Right cardiac atrium (tissue), 5 donors: ENCODE measurements at regions not wholly inside any gene's neighbourhood (a gene's known extent, or its start where the extent isn't known, plus 50 kb on each side); places are given as distances from the start of the nearest gene placed in this dataset.
A peak's percentile ranks its signal among the peaks of the same experiment; 100 is the strongest.

ENCODE experiments used
- ATAC-seq, 2 donors: fragments of 200-7000 bp; cut with Tn5 transposase; one replicate each; pipeline versions ENCODE4 v1.8.0 to v1.9.1; 2020; ENCODE audit warnings: moderate library complexity in 2 of 2, mild to moderate bottlenecking in 1 of 2
- DNase-seq, 3 donors: peaks; one replicate each; pipeline ENCODE4 v3.0.0-alpha.2; 2020
- H3K27ac ChIP-seq: one replicate; pipeline ENCODE4 v1.5.1; 2013; ENCODE audit warnings: mild to moderate bottlenecking, low read length, control low read depth, moderate library complexity
- H3K27me3 ChIP-seq: one replicate; pipeline ENCODE4 v1.6.1; 2013; ENCODE audit not compliant: control insufficient read depth, insufficient read depth
- H3K4me1 ChIP-seq: one replicate; pipeline ENCODE4 v1.6.1; 2013; ENCODE audit warnings: low read length; ENCODE audit not compliant: control insufficient read depth, insufficient read depth
- H3K4me3 ChIP-seq: one replicate; pipeline ENCODE4 v1.5.1; 2013; ENCODE audit warnings: low read length, control low read depth
- H3K9me3 ChIP-seq: one replicate; pipeline ENCODE4 v1.6.1; 2013; ENCODE audit warnings: low read length; ENCODE audit not compliant: control insufficient read depth
- WGBS: extraction: QIAGEN DNeasy Blood & Tissue Kit; methylation state at CpG from one replicate; pipeline ENCODE4 v1.1.7; 2013; 5-methylcytosine and 5-hydroxymethylcytosine counted together
- intact Hi-C, 4 donors: fragments of 100-400 bp; cut with DNase I; formaldehyde crosslinking; loops; one replicate each; pipeline versions ENCODE4 v1.11.0 to v1.14.0; 2022 to 2023
- donor health status: healthy with polysubstance abuse.
- donor health status: DM: no; HTN: yes; CAD: no.
- donor health status: DM: no; HTN: no; CAD: no.
- donor health status: DM: no; HTN: yes; CAD: no; lungs with severe emphysema.
- donor health status: DM: yes; HTN: yes; CAD: no.

- Histone ChIP-seq H3K27me3 (no peaks in the 10 kb centered on the region), H3K27ac (no peak overlapping the region), H3K9me3 (no peaks in the 10 kb centered on the region), H3K4me1 (peaks cover 2% of the 10 kb centered on the region), H3K4me3 (no peak overlapping the region)
- intact Hi-C loops = no loop called here
- 53% methylated on average over 11 of the region's 11 CpGs for WGBS
- ATAC-seq (no peak), DNase-seq (no peak)
Measured at GRCh38 chr6:25002326-25003091, 66.7 kb upstream of the RIPOR2 start.

GRCh38 chr6:25004357-25004756 lies 68.6 kb upstream of the RIPOR2 start:
- H3K27me3 ChIP-seq = no peaks in the 10 kb centered on the region
- intact Hi-C loops = no loop called here
- no peak overlapping the region for H3K4me3 ChIP-seq
- DNase-seq (no peak), ATAC-seq (no peak)
- WGBS = 65% methylated on average over 2 of the region's 2 CpGs
- H3K4me1 ChIP-seq = peaks cover 2% of the 10 kb centered on the region
- no peak overlapping the region for H3K27ac ChIP-seq
- H3K9me3 ChIP-seq = no peaks in the 10 kb centered on the region

- intact Hi-C loops = no loop called here
- Histone ChIP-seq H3K4me1 (peaks cover 2% of the 10 kb centered on the region), H3K4me3 (no peak overlapping the region), H3K27me3 (no peaks in the 10 kb centered on the region), H3K9me3 (no peaks in the 10 kb centered on the region), H3K27ac (no peak overlapping the region)
- ATAC-seq (no peak), DNase-seq (no peak)
- 75% methylated on average over 4 of the region's 4 CpGs for WGBS
Measured at GRCh38 chr6:25005010-25005409, 69.2 kb upstream of the RIPOR2 start.

- peaks cover 2% of the 10 kb centered on the region for H3K4me1 ChIP-seq
- ATAC-seq (no peak), DNase-seq (no peak)
- no peak overlapping the region for H3K4me3 ChIP-seq
- intact Hi-C loops = no loop called here
- H3K27me3 ChIP-seq = no peaks in the 10 kb centered on the region
- H3K27ac ChIP-seq = no peak overlapping the region
- no peaks in the 10 kb centered on the region for H3K9me3 ChIP-seq
- 91% methylated on average over 1 of the region's 1 CpG for WGBS
Measured at GRCh38 chr6:25006075-25006474, 70.3 kb upstream of the RIPOR2 start.

- no peak overlapping the region for H3K4me3 ChIP-seq
Measured at GRCh38 chr6:25006565-25007001, 70.8 kb upstream of the RIPOR2 start.

GRCh38 chr6:25007269-25007699 lies 71.5 kb upstream of the RIPOR2 start:
- Histone ChIP-seq H3K27ac (no peak overlapping the region), H3K4me1 (peaks cover 2% of the 10 kb centered on the region), H3K27me3 (no peaks in the 10 kb centered on the region), H3K4me3 (no peak overlapping the region), H3K9me3 (no peaks in the 10 kb centered on the region)
- ATAC-seq (no peak), DNase-seq (no peak)
- 77% methylated on average over 3 of the region's 3 CpGs for WGBS
- intact Hi-C loops = no loop called here

More at GRCh38 chr6:25006565-25007001, 70.8 kb upstream of the RIPOR2 start:
- H3K27me3 ChIP-seq = no peaks in the 10 kb centered on the region
- no peaks in the 10 kb centered on the region for H3K9me3 ChIP-seq
- peak overlapping the region; percentile 78 for H3K27ac ChIP-seq
- DNase-seq = peak in 2 of 3 donors; percentile 31 to 47
- intact Hi-C loops = no loop called here
- peaks cover 2% of the 10 kb centered on the region for H3K4me1 ChIP-seq
- peak; percentile 90 to 97 for ATAC-seq
- 28% methylated on average over 3 of the region's 3 CpGs for WGBS

GRCh38 chr6:25008707-25009392 lies 73.1 kb upstream of the RIPOR2 start:
- H3K4me3 ChIP-seq = no peak overlapping the region
- no peak overlapping the region for H3K27ac ChIP-seq
- H3K27me3 ChIP-seq = no peaks in the 10 kb centered on the region
- WGBS = 95% methylated on average over 4 of the region's 4 CpGs
- peaks cover 2% of the 10 kb centered on the region for H3K4me1 ChIP-seq
- ATAC-seq = no peak
- intact Hi-C loops = no loop called here
- DNase-seq = no peak
- H3K9me3 ChIP-seq = no peaks in the 10 kb centered on the region

GRCh38 chr6:25009393-25009710 lies 73.6 kb upstream of the RIPOR2 start:
- Histone ChIP-seq H3K27ac (no peak overlapping the region), H3K9me3 (no peaks in the 10 kb centered on the region), H3K4me3 (no peak overlapping the region), H3K27me3 (no peaks in the 10 kb centered on the region), H3K4me1 (peaks cover 2% of the 10 kb centered on the region)
- intact Hi-C loops = no loop called here
- no peak for DNase-seq
- 87% methylated on average over 6 of the region's 6 CpGs for WGBS
- no peak for ATAC-seq

GRCh38 chr6:25010176-25010575 lies 74.4 kb upstream of the RIPOR2 start:
- no peak for DNase-seq
- intact Hi-C loops = no loop called here
- ATAC-seq = no peak
- Histone ChIP-seq H3K27me3 (no peaks in the 10 kb centered on the region), H3K4me1 (peaks cover 4% of the 10 kb centered on the region), H3K4me3 (no peak overlapping the region), H3K27ac (no peak overlapping the region), H3K9me3 (no peaks in the 10 kb centered on the region)
- 71% methylated on average over 6 of the region's 6 CpGs for WGBS

GRCh38 chr6:25010902-25011625 lies 75.3 kb upstream of the RIPOR2 start:
- intact Hi-C loops = no loop called here
- DNase-seq (no peak), ATAC-seq (no peak)
- no peak overlapping the region for H3K4me3 ChIP-seq
- 63% methylated on average over 3 of the region's 3 CpGs for WGBS
- H3K27ac ChIP-seq = no peak overlapping the region
- H3K4me1 ChIP-seq = peaks cover 6% of the 10 kb centered on the region
- H3K9me3 ChIP-seq = no peaks in the 10 kb centered on the region
- no peaks in the 10 kb centered on the region for H3K27me3 ChIP-seq

GRCh38 chr6:25012657-25013056 lies 76.9 kb upstream of the RIPOR2 start:
- DNase-seq (no peak), ATAC-seq (no peak)
- Histone ChIP-seq H3K27me3 (no peaks in the 10 kb centered on the region), H3K4me3 (no peak overlapping the region), H3K9me3 (no peaks in the 10 kb centered on the region), H3K27ac (no peak overlapping the region), H3K4me1 (peaks cover 3% of the 10 kb centered on the region)
- intact Hi-C loops = no loop called here
- WGBS = 50% methylated on average over 2 of the region's 2 CpGs
